ENCODE measurements at regions not wholly inside any gene's neighbourhood (a gene's known extent, or its start where the extent isn't known, plus 50 kb on each side); places are given as distances from the start of the nearest gene placed in this dataset.

- Histone ChIP-seq H3K4me1 (replicated peaks in 1 of 4; ENCODE audit: control insufficient read depth in 3 of 4, insufficient read depth in 4 of 4, low read length in 3 of 4) (no peaks in the 10 kb centered on the region), H4K5ac (ENCODE audit: insufficient read length, low read depth, low read length) (no peak overlapping the region), H4K91ac (replicated peaks; ENCODE audit: insufficient read length, low read length) (no peak overlapping the region), H3K56ac (replicated peaks; ENCODE audit: insufficient read length, low read depth, low read length) (no peak overlapping the region), H3K79me1 (ENCODE audit: low read depth, low read length) (no peaks in the 10 kb centered on the region), H3K9ac (replicated peaks in 1 of 4; ENCODE audit: extremely low read depth in 1 of 4, low read depth in 3 of 4, low read length in 3 of 4) (no peak overlapping the region), H2AK5ac (ENCODE audit: low read depth, low read length) (no peak overlapping the region), H2BK5ac (ENCODE audit: low read depth, low read length) (no peak overlapping the region), H2BK120ac (replicated peaks; ENCODE audit: low read depth, low read length) (no peak overlapping the region), H3K23ac (ENCODE audit: insufficient read length) (no peak overlapping the region), H4K20me1 (replicated peaks in 1 of 2; ENCODE audit: control insufficient read depth in 1 of 2, insufficient read depth in 2 of 2, low read length in 2 of 2) (no peaks in the 10 kb centered on the region), H2BK20ac (ENCODE audit: low read length) (no peak overlapping the region), H3K23me2 (ENCODE audit: low read depth, low read length) (no peaks in the 10 kb centered on the region), H3K4me2 (ENCODE audit: insufficient read depth in 1 of 2, low read depth in 2 of 2, low read length in 2 of 2) (no peak overlapping the region), H2BK12ac (ENCODE audit: low read depth, low read length) (no peak overlapping the region), H3K18ac (ENCODE audit: extremely low read depth, low read length) (no peak overlapping the region), H3K27me3 (replicated peaks in 1 of 4; ENCODE audit: control insufficient read depth in 3 of 4, extremely low read depth in 1 of 4, insufficient read depth in 3 of 4, low read length in 3 of 4) (no peaks in the 10 kb centered on the region), H3K27ac (ENCODE audit: low read depth, low read length) (no peak overlapping the region), H3K36me3 (ENCODE audit: control insufficient read depth in 2 of 4, insufficient read depth in 4 of 4, low read length in 3 of 4) (no peaks in the 10 kb centered on the region), H3K79me2 (ENCODE audit: control insufficient read depth in 1 of 2, insufficient read depth in 2 of 2, low read length in 2 of 2) (no peaks in the 10 kb centered on the region), H3K4ac (replicated peaks; ENCODE audit: insufficient read length, low read depth, low read length) (no peak overlapping the region), H3K9me3 (ENCODE audit: insufficient read depth in 2 of 2, low read depth in 1 of 2, low read length in 1 of 2) (no peaks in the 10 kb centered on the region), H2BK15ac (ENCODE audit: low read length) (no peak overlapping the region), H3K4me3 (ENCODE audit: extremely low read depth in 1 of 4, insufficient read depth in 2 of 4, low read depth in 3 of 4, low read length in 4 of 4) (no peak overlapping the region), H3K14ac (ENCODE audit: insufficient read length) (no peak overlapping the region), H2AFZ (ENCODE audit: low read length) (peak overlapping the region; percentile 7; the same call in 1 of the 2 replicates), H4K8ac (ENCODE audit: extremely low read depth, insufficient read depth, low read length) (no peak overlapping the region)
- FAIRE-seq, result no peak
- ChIA-PET POLR2A (ENCODE audit: partially characterized antibody) (interaction anchor here (0.6 kb wide), 1 partner anchor 737 kb away, joined by 3 read pairs; no protein-coding TSS in a partner anchor), CTCF (ENCODE audit: partially characterized antibody) (interaction anchor here (0.7 to 6.9 kb wide), 10 partner anchors 11 to 305 kb away, joined by 3 to 72 read pairs (median 3); no protein-coding TSS in a partner anchor)
- DNase-seq (ENCODE audit: low read depth in 1 of 2, low spot score in 2 of 2), result no peak
- WGBS, 2 experiments (ENCODE audit: extremely low coverage in 1 of 2, insufficient coverage in 1 of 2, insufficient read length in 1 of 2, insufficient replicate concordance in 2 of 2, low coverage in 1 of 2, low lambda C conversion rate in 2 of 2, missing lambda C conversion rate in 1 of 2), result 85% methylated on average over 1 of the region's 1 CpG; no CpG with 5 or more reads in 1 of the 2 experiments
- TF ChIP-seq RBBP5 (IDR thresholded peaks at IDR 0.05; ENCODE audit: borderline replicate concordance, low read depth, low read length) (no peak), POLR2AphosphoS5 (IDR thresholded peaks at IDR 0.05; ENCODE audit: low read depth, low read length) (no peak), NRF1 (IDR thresholded peaks at IDR 0.05; ENCODE audit: low read depth, low read length) (no peak), ZNF274 (IDR thresholded peaks at IDR 0.05; ENCODE audit: borderline replicate concordance, extremely low read depth, low read length) (no peak), MAX (IDR thresholded peaks at IDR 0.05) (no peak), EP300 (IDR thresholded peaks at IDR 0.05; ENCODE audit: borderline replicate concordance in 1 of 2, low read depth in 2 of 2, low read length in 2 of 2) (no peak), POU5F1 (IDR thresholded peaks at IDR 0.05; ENCODE audit: low read depth, low read length) (no peak)
Observed at GRCh38 chr2:18410543-18410942, 149.9 kb downstream of the RDH14 start.
